NCI-H2171 treated with DMSO at 0.1 percent for 48 hours (cell line): ENCODE measurements at regions not wholly inside any gene's neighbourhood (a gene's known extent, or its start where the extent isn't known, plus 50 kb on each side); places are given as distances from the start of the nearest gene placed in this dataset.

Source experiments
- DNase-seq: peaks from one replicate; lab custom pipeline; 2025; lab: John Stamatoyannopoulos, UW

- DNase-seq = no peak
These were observed 160.7 kb upstream of the PDE10A start for GRCh38 chr6:165823609-165824326.

- no peak for DNase-seq
These were observed 159.5 kb upstream of the PDE10A start for GRCh38 chr6:165822501-165822900.

- no peak for DNase-seq
These were observed 158.7 kb upstream of the PDE10A start for GRCh38 chr6:165821754-165822153.

- DNase-seq = no peak
These were observed 157.9 kb upstream of the PDE10A start for GRCh38 chr6:165820934-165821333.

GRCh38 chr6:165820407-165820806 lies 157.4 kb upstream of the PDE10A start:
- DNase-seq = no peak

- no peak for DNase-seq
These were observed 156.4 kb upstream of the PDE10A start for GRCh38 chr6:165819394-165819793.

GRCh38 chr6:165818200-165818599 lies 155.2 kb upstream of the PDE10A start:
- no peak for DNase-seq

GRCh38 chr6:165817771-165818170 lies 154.7 kb upstream of the PDE10A start:
- DNase-seq = no peak

- no peak for DNase-seq
These were observed 154.1 kb upstream of the PDE10A start for GRCh38 chr6:165817148-165817547.

- no peak for DNase-seq
These were observed 151.6 kb upstream of the PDE10A start for GRCh38 chr6:165814679-165815078.

GRCh38 chr6:165811512-165811911 lies 148.5 kb upstream of the PDE10A start:
- no peak for DNase-seq

GRCh38 chr6:165808021-165808420 lies 145.0 kb upstream of the PDE10A start:
- DNase-seq = no peak

GRCh38 chr6:165807249-165807960 lies 144.4 kb upstream of the PDE10A start:
- DNase-seq = no peak

- no peak for DNase-seq
These were observed 143.2 kb upstream of the PDE10A start for GRCh38 chr6:165806126-165806810.

- DNase-seq = no peak
These were observed 142.6 kb upstream of the PDE10A start for GRCh38 chr6:165805636-165806035.

- DNase-seq = no peak
These were observed 142.1 kb upstream of the PDE10A start for GRCh38 chr6:165805067-165805555.

- DNase-seq = no peak
These were observed 141.5 kb upstream of the PDE10A start for GRCh38 chr6:165804331-165805066.

- no peak for DNase-seq
These were observed 137.3 kb upstream of the PDE10A start for GRCh38 chr6:165800337-165800736.

GRCh38 chr6:165799391-165800153 lies 136.5 kb upstream of the PDE10A start:
- no peak for DNase-seq

GRCh38 chr6:165798991-165799390 lies 135.9 kb upstream of the PDE10A start:
- DNase-seq = no peak

- no peak for DNase-seq
These were observed 131.1 kb upstream of the PDE10A start for GRCh38 chr6:165794179-165794601.
